ENCODE measurements at regions not wholly inside any gene's neighbourhood (a gene's known extent, or its start where the extent isn't known, plus 50 kb on each side); places are given as distances from the start of the nearest gene placed in this dataset.

DNA sequence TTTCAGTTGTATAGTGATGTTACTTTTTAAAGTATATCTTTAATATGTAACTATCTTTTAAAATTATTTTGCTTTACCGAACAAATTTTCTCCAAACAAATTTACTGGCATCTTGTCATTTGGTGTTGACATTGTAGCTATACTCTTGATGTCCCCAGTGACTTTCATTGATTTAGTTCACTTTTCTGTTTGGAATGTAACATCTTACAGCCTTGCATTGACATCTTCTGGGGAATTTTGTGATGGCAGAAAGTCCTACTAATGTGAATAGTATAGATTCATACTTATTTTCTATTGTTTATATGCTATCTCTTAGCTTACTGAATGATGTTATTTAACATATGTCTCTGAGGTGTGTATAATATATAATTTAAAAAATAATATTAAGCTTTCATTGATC is 800.9 kb upstream of the ATXN8OS start:
- Histone ChIP-seq H3K36me3 (ENCODE audit: insufficient read depth) (no peaks in the 10 kb centered on the region), H3K4me1 (ENCODE audit: insufficient read depth) (no peaks in the 10 kb centered on the region), H3K27ac (ENCODE audit: low read depth) (no peak overlapping the region), H3K4me3 (ENCODE audit: low read depth, low read length) (no peak overlapping the region)
- 68% methylated on average over 1 of the region's 1 CpG for WGBS
- no peak for DNase-seq (ENCODE audit: extremely low spot score)

GRCh38 chr13:69300131-69300530 is 807.5 kb upstream of the ATXN8OS start:
- Histone ChIP-seq H3K4me1 (ENCODE audit: insufficient read depth) (no peaks in the 10 kb centered on the region), H3K4me3 (ENCODE audit: low read depth, low read length) (no peak overlapping the region), H3K27ac (ENCODE audit: low read depth) (no peak overlapping the region), H3K36me3 (ENCODE audit: insufficient read depth) (no peaks in the 10 kb centered on the region)
- no peak for DNase-seq (ENCODE audit: extremely low spot score)
- 35% methylated on average over 2 of the region's 2 CpGs for WGBS

- Histone ChIP-seq H3K27ac (ENCODE audit: low read depth) (no peak overlapping the region), H3K4me3 (ENCODE audit: low read depth, low read length) (no peak overlapping the region), H3K4me1 (ENCODE audit: insufficient read depth) (no peaks in the 10 kb centered on the region), H3K36me3 (ENCODE audit: insufficient read depth) (no peaks in the 10 kb centered on the region)
- WGBS, result 40% methylated on average over 1 of the region's 1 CpG
- DNase-seq (ENCODE audit: extremely low spot score), result no peak
Observed at GRCh38 chr13:69296130-69296529, 811.5 kb upstream of the ATXN8OS start.

GRCh38 chr13:69292789-69293425 is 814.7 kb upstream of the ATXN8OS start:
- no peaks in the 10 kb centered on the region for H3K36me3 ChIP-seq (ENCODE audit: insufficient read depth)
- H3K4me1 ChIP-seq (ENCODE audit: insufficient read depth), result no peaks in the 10 kb centered on the region
- no peak overlapping the region for H3K27ac ChIP-seq (ENCODE audit: low read depth)
- DNase-seq (ENCODE audit: extremely low spot score), result no peak
- no peak overlapping the region for H3K4me3 ChIP-seq (ENCODE audit: low read depth, low read length)
- WGBS, result 76% methylated on average over 2 of the region's 2 CpGs

- no peak overlapping the region for H3K27ac ChIP-seq (ENCODE audit: low read depth)
- no peaks in the 10 kb centered on the region for H3K4me1 ChIP-seq (ENCODE audit: insufficient read depth)
- H3K36me3 ChIP-seq (ENCODE audit: insufficient read depth), result no peaks in the 10 kb centered on the region
- no peak for DNase-seq (ENCODE audit: extremely low spot score)
- H3K4me3 ChIP-seq (ENCODE audit: low read depth, low read length), result no peak overlapping the region
- WGBS, result 80% methylated on average over 1 of the region's 1 CpG
Observed at GRCh38 chr13:69291292-69291906, 816.2 kb upstream of the ATXN8OS start.

- Histone ChIP-seq H3K4me3 (ENCODE audit: low read depth, low read length) (no peak overlapping the region), H3K27ac (ENCODE audit: low read depth) (no peak overlapping the region), H3K36me3 (ENCODE audit: insufficient read depth) (no peaks in the 10 kb centered on the region), H3K4me1 (ENCODE audit: insufficient read depth) (no peaks in the 10 kb centered on the region)
- no peak for DNase-seq (ENCODE audit: extremely low spot score)
Observed at GRCh38 chr13:69288026-69288425, 819.6 kb upstream of the ATXN8OS start.

- no peak overlapping the region for H3K27ac ChIP-seq (ENCODE audit: low read depth)
- no peak for DNase-seq (ENCODE audit: extremely low spot score)
- no peaks in the 10 kb centered on the region for H3K36me3 ChIP-seq (ENCODE audit: insufficient read depth)
- WGBS, result 86% methylated on average over 8 of the region's 8 CpGs
- no peaks in the 10 kb centered on the region for H3K4me1 ChIP-seq (ENCODE audit: insufficient read depth)
- no peak overlapping the region for H3K4me3 ChIP-seq (ENCODE audit: low read depth, low read length)
Observed at GRCh38 chr13:69287050-69287698, 820.5 kb upstream of the ATXN8OS start.

- Histone ChIP-seq H3K4me3 (ENCODE audit: low read depth, low read length) (no peak overlapping the region), H3K4me1 (ENCODE audit: insufficient read depth) (no peaks in the 10 kb centered on the region), H3K36me3 (ENCODE audit: insufficient read depth) (no peaks in the 10 kb centered on the region), H3K27ac (ENCODE audit: low read depth) (no peak overlapping the region)
- 74% methylated on average over 2 of the region's 2 CpGs for WGBS
- DNase-seq (ENCODE audit: extremely low spot score), result no peak
Observed at GRCh38 chr13:69283837-69284236, 823.8 kb upstream of the ATXN8OS start.

DNA sequence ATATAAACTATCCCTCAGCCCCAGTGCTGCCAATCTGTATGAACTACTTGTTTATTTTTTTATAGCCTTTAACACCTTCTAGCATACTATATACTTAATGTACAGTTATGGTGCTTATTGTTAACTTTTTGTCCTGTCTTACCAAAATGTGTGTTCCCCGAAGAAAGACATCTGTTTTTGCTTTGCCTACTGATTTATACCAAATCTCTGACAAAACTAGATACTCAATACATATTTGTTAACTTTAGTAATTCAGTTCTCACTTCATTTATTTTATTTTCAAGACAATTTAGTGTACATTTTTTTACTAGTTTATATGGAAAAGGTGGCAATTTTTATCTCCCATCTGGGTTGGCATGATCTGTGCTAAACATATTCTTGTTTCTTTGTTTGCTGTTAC is 824.3 kb upstream of the ATXN8OS start:
- Histone ChIP-seq H3K27ac (ENCODE audit: low read depth) (no peak overlapping the region), H3K36me3 (ENCODE audit: insufficient read depth) (no peaks in the 10 kb centered on the region), H3K4me3 (ENCODE audit: low read depth, low read length) (no peak overlapping the region), H3K4me1 (ENCODE audit: insufficient read depth) (no peaks in the 10 kb centered on the region)
- DNase-seq (ENCODE audit: extremely low spot score), result no peak
- 82% methylated on average over 1 of the region's 1 CpG for WGBS

- 67% methylated on average over 4 of the region's 4 CpGs for WGBS
- Histone ChIP-seq H3K4me1 (ENCODE audit: insufficient read depth) (no peaks in the 10 kb centered on the region), H3K4me3 (ENCODE audit: low read depth, low read length) (no peak overlapping the region), H3K36me3 (ENCODE audit: insufficient read depth) (no peaks in the 10 kb centered on the region), H3K27ac (ENCODE audit: low read depth) (no peak overlapping the region)
- no peak for DNase-seq (ENCODE audit: extremely low spot score)
Observed at GRCh38 chr13:69280399-69280798, 827.2 kb upstream of the ATXN8OS start.

DNA sequence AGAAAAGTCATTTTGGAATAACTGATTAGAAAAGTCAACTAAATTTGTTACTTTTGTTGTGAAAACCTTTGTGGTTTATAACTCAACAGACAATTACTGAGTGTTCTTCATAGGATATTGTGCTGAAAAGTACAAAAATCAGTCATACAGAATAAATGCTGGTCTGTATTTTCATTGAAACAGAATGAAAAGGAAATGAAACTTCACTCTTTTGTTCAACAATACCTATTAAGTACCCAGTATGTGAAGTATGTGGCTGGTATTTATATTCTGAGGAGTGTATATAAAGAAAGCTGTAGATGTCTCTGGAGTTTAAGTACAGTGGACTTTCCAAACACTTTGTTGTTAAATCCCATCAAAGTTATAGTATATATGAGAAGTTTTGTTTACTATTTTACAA is 828.4 kb upstream of the ATXN8OS start:
- Histone ChIP-seq H3K4me1 (ENCODE audit: insufficient read depth) (no peaks in the 10 kb centered on the region), H3K36me3 (ENCODE audit: insufficient read depth) (no peaks in the 10 kb centered on the region), H3K4me3 (ENCODE audit: low read depth, low read length) (no peak overlapping the region), H3K27ac (ENCODE audit: low read depth) (no peak overlapping the region)
- no peak for DNase-seq (ENCODE audit: extremely low spot score)

GRCh38 chr13:69274231-69274630 is 833.4 kb upstream of the ATXN8OS start:
- no peak overlapping the region for H3K4me3 ChIP-seq (ENCODE audit: low read depth, low read length)
- H3K4me1 ChIP-seq (ENCODE audit: insufficient read depth), result no peaks in the 10 kb centered on the region
- no peaks in the 10 kb centered on the region for H3K36me3 ChIP-seq (ENCODE audit: insufficient read depth)
- 80% methylated on average over 1 of the region's 1 CpG for WGBS
- no peak for DNase-seq (ENCODE audit: extremely low spot score)
- H3K27ac ChIP-seq (ENCODE audit: low read depth), result no peak overlapping the region

GRCh38 chr13:69264362-69265334 is 843.0 kb upstream of the ATXN8OS start:
- no peak overlapping the region for H3K4me3 ChIP-seq (ENCODE audit: low read depth, low read length)
- 80% methylated on average over 5 of the region's 5 CpGs for WGBS
- H3K4me1 ChIP-seq (ENCODE audit: insufficient read depth), result no peaks in the 10 kb centered on the region
- no peak overlapping the region for H3K27ac ChIP-seq (ENCODE audit: low read depth)
- H3K36me3 ChIP-seq (ENCODE audit: insufficient read depth), result no peaks in the 10 kb centered on the region
- DNase-seq (ENCODE audit: extremely low spot score), result no peak

Data from urinary bladder (tissue), 3 donors.